ENCODE measurements at regions not wholly inside any gene's neighbourhood (a gene's known extent, or its start where the extent isn't known, plus 50 kb on each side); places are given as distances from the start of the nearest gene placed in this dataset.

DNA sequence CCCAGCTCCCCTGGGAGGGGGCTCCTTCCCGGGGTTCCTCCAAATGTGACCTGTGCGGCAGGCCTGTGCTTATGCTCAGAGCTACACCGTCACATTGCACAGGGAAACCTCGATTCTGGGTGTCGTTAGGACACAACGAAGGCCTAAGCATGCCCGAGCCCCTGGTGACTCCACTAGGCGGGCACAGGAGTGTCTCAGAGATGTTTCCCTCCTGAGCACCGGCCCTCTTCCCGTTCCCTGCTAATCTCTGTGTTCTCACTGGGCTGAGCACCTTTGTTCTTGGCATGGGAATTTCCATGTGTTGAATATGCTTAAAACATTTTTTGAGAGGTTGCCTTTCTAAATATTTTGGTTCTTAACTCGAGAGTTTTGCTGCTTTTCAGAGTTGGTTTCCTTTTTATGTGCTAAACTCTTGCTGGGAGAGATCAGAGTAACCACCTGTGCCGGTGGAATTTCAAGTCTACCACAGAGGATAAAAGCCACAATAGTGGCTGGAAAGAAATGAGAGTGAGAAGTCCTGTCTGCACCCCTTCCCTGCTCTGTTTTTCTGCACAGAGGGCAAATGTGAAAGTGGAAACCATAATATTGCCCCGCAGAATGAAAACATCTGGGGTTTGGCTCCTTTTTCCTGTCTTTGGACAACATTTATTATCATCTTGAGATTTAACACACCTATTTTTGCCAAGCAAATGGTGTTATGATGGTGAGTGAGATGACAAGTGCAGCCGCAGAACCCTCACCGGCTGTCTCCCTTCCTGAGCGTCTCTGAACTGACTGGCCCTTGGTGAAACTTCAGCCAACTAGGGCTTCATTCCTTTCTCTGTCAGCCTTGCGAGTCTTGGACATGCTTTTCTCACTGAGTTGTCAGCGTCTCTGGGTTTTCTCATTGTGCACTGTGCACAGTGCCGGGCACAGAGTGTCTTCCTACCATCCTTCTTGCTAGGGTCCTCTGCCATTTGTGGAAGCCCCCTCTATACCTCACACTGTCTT is 154.1 kb downstream of the VAPA start:
- H3K9me3 Mint-ChIP-seq = no peaks in the 10 kb centered on the region
- H3K27ac Mint-ChIP-seq = no peak overlapping the region
- H3K36me3 Mint-ChIP-seq (ENCODE audit: low read depth) = no peaks in the 10 kb centered on the region
- no peak overlapping the region for H3K4me3 Mint-ChIP-seq (ENCODE audit: low read depth)
- H3K27me3 Mint-ChIP-seq (ENCODE audit: low read depth) = no peaks in the 10 kb centered on the region
- no peaks in the 10 kb centered on the region for H3K4me1 Mint-ChIP-seq (ENCODE audit: low read depth)
- intact Hi-C loops (cut with micrococcal nuclease) = no loop called here
- no peak for DNase-seq (ENCODE audit: low spot score)

DNA sequence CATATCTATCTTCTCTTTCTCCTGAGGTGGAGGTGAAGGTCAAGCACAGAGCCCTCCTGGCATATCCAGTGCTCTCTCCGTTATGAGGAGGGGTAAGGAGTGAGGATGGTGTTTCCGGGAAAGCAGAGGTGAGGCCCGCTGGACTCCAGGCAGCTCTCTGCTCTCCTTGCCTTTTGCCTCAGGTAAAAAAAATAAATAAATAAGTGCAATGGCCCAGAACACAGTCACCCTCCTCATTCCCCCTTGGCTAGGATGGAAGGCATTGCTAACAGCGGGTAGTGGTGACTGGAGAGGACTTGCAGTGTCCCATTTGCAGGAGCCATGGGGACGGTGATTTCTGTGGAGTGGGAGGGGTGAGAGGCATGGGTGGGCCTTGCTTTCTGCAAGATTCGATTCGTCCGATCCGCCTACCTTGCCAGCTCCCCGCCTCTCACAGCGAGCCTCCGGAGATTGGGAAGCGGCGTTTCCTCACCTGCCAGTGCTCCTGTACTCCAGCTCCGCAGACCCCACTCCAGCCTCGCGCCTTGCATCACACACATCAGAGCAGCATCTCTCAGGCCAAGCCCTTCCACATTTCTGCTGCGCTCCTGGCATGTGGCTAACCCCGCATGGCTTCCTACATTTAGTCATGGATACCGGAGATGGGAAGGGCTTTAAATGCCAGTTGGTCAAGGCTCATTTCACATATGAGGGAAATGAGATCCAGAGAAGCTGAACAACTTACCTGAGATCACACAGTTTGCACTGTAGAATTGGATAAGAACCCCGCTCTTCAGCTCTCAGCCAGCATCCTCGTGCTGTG is 155.2 kb downstream of the VAPA start:
- intact Hi-C loops (cut with micrococcal nuclease) = no loop called here

DNA sequence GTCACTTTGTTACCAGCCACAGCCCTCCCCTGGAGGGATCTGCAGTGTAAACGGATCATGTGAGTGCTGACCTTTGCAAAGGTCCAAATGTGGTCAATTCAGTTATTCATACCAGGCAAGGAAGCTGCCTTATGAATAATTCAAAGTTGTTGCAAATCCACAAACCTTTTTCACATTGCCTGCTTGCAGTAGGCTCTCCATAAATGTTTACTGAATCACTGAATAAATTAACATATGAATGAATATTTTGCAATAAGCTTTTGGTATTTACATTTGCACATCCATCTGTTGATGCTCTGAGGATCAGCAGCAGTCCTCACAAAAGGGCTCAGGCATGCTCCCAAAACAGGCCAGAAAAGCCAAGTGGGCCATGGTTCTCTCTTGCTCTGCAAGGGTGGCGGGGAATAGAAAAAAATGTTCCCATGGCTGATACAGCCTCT is 156.8 kb downstream of the VAPA start:
- DNase-seq (ENCODE audit: low spot score) = no peak
- Mint-ChIP-seq H3K27ac (no peak overlapping the region), H3K9me3 (no peaks in the 10 kb centered on the region), H3K4me3 (ENCODE audit: low read depth) (no peak overlapping the region), H3K27me3 (ENCODE audit: low read depth) (no peaks in the 10 kb centered on the region), H3K36me3 (ENCODE audit: low read depth) (no peaks in the 10 kb centered on the region), H3K4me1 (ENCODE audit: low read depth) (no peaks in the 10 kb centered on the region)
- intact Hi-C loops (cut with micrococcal nuclease) = no loop called here

More for the DNA sequence above, 155.2 kb downstream of the VAPA start:
- Mint-ChIP-seq H3K9me3 (no peaks in the 10 kb centered on the region), H3K4me3 (ENCODE audit: low read depth) (no peak overlapping the region), H3K4me1 (ENCODE audit: low read depth) (no peaks in the 10 kb centered on the region), H3K36me3 (ENCODE audit: low read depth) (no peaks in the 10 kb centered on the region), H3K27ac (no peak overlapping the region), H3K27me3 (ENCODE audit: low read depth) (no peaks in the 10 kb centered on the region)
- no peak for DNase-seq (ENCODE audit: low spot score)

DNA sequence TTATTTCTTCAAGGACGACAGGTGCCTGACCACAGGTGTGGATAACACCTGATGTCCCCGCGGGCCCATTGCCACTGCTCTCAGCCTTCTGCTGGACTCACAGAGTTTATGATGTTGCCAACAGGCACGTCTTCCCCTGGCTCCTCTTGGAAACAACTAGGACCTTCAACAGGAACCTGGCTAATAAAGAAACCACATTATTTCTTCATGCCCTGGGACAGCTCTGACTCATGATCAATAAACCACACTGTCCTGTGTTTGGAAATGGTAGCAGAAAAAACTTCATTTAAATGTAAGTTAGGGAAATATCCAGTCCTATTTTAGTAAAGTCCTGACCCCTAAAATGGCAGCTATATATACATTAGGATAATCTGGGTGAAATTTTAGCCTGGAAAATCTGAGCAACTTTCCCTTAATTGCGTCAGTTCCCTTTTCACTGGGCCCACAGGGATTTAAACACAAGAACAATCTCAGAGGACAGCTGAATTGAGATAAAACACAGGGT is 158.9 kb downstream of the VAPA start:
- H3K4me1 Mint-ChIP-seq (ENCODE audit: low read depth) = no peaks in the 10 kb centered on the region
- H3K4me3 Mint-ChIP-seq (ENCODE audit: low read depth) = no peak overlapping the region
- intact Hi-C loops (cut with micrococcal nuclease) = no loop called here

DNA sequence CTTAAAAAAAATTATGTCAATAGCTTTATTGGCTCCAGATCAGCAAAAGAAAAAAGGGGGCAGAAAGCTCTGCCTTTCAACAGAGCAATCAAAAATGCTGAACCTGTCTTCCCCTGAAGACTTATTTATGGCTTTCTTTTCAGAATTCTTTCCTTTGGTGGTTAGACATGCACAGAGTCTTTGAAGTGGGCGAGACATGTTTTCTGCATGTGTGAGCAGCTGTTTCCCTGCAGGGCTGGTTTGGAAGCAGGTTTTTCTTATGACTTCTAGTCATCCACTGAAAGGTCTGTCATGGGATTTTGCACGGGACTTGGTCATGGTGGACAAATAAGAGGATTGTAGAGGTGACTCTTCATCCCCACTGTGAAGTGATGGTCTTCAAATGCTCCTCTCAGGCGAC is 160.3 kb downstream of the VAPA start:
- no peaks in the 10 kb centered on the region for H3K36me3 Mint-ChIP-seq (ENCODE audit: low read depth)
- no peak for DNase-seq (ENCODE audit: low spot score)
- H3K9me3 Mint-ChIP-seq = no peaks in the 10 kb centered on the region
- no peak overlapping the region for H3K4me3 Mint-ChIP-seq (ENCODE audit: low read depth)
- intact Hi-C loops (cut with micrococcal nuclease) = no loop called here
- no peak overlapping the region for H3K27ac Mint-ChIP-seq
- no peaks in the 10 kb centered on the region for H3K4me1 Mint-ChIP-seq (ENCODE audit: low read depth)
- H3K27me3 Mint-ChIP-seq (ENCODE audit: low read depth) = no peaks in the 10 kb centered on the region

More for the DNA sequence above, 158.9 kb downstream of the VAPA start:
- Mint-ChIP-seq H3K36me3 (ENCODE audit: low read depth) (no peaks in the 10 kb centered on the region), H3K27me3 (ENCODE audit: low read depth) (no peaks in the 10 kb centered on the region), H3K27ac (no peak overlapping the region), H3K9me3 (no peaks in the 10 kb centered on the region)
- DNase-seq (ENCODE audit: low spot score) = no peak

DNA sequence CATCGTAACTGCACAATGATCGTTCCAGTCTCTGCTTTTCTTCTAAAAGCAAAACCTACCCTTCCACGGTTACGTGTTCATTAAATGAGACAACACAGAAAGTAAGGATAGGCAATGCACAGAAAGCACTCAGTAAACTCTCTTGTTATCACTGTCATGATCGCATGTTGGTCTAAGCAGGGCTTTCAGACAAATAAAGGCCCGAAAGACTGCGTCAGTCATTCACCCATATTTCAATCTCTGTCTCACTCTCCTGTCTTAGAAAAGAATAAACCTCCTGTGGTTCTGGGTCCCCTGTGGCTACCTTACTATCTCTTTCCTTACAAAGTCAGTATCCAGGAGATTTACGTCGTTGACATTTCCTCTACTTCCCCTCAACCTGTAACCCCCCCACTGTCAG is 160.9 kb downstream of the VAPA start:
- no peak for DNase-seq (ENCODE audit: low spot score)
- H3K27ac Mint-ChIP-seq = no peak overlapping the region
- no peaks in the 10 kb centered on the region for H3K9me3 Mint-ChIP-seq
- no peaks in the 10 kb centered on the region for H3K4me1 Mint-ChIP-seq (ENCODE audit: low read depth)
- intact Hi-C loops (cut with micrococcal nuclease) = no loop called here
- H3K27me3 Mint-ChIP-seq (ENCODE audit: low read depth) = no peaks in the 10 kb centered on the region
- H3K36me3 Mint-ChIP-seq (ENCODE audit: low read depth) = no peaks in the 10 kb centered on the region
- H3K4me3 Mint-ChIP-seq (ENCODE audit: low read depth) = no peak overlapping the region

DNA sequence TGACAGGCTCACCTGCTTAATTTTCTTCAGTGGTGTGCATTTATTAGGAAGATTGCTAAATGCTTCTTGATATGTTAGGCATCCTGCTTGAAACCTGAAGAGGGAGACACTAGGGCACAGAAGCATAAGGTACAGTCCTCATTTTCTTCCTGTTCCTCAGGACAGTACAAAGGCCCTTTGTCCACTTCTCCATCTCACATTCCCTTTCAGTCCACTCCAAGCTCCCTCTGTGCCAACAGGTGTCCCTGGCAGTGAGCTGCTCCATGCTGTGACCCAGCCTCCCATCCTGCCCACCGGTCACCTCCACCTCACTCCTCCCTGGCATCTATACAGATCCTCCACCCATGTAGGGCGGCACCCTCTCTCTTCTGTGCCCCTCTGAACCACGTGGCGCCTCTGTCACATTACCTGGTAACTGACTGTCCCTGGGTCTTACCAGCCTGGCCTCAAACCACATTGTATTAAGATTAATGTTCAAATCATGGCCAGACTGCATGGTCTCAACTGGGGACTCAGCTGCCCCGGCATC is 162.8 kb downstream of the VAPA start:
- intact Hi-C loops (cut with micrococcal nuclease) = no loop called here
- H3K4me1 Mint-ChIP-seq (ENCODE audit: low read depth) = no peaks in the 10 kb centered on the region
- no peaks in the 10 kb centered on the region for H3K36me3 Mint-ChIP-seq (ENCODE audit: low read depth)
- no peak for DNase-seq (ENCODE audit: low spot score)
- no peak overlapping the region for H3K4me3 Mint-ChIP-seq (ENCODE audit: low read depth)
- H3K27me3 Mint-ChIP-seq (ENCODE audit: low read depth) = no peaks in the 10 kb centered on the region
- H3K9me3 Mint-ChIP-seq = no peaks in the 10 kb centered on the region
- no peak overlapping the region for H3K27ac Mint-ChIP-seq

DNA sequence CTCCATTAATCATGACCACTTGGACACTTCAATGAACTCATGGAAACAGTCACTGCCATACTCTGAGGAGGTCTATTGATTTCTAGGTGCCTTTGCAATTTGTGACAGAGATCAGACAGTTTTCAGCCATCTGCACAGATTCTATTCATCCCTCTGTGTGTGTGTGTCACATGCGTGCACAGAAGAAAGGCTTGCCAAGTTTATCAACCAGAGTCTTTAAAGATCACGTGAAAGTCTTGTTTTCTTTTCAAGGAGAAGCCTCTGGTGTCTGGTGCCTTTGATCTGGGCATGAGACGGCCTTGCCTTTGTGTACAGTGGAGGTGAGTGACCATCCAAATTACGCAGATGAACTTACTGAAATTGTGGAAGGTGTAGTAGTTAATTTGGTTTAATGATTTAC is 164.2 kb downstream of the VAPA start:
- intact Hi-C loops (cut with micrococcal nuclease) = no loop called here
- Mint-ChIP-seq H3K27me3 (ENCODE audit: low read depth) (no peaks in the 10 kb centered on the region), H3K27ac (no peak overlapping the region), H3K36me3 (ENCODE audit: low read depth) (no peaks in the 10 kb centered on the region), H3K4me1 (ENCODE audit: low read depth) (no peaks in the 10 kb centered on the region), H3K4me3 (ENCODE audit: low read depth) (no peak overlapping the region), H3K9me3 (peaks cover 10% of the 10 kb centered on the region)
- DNase-seq (ENCODE audit: low spot score) = no peak

DNA sequence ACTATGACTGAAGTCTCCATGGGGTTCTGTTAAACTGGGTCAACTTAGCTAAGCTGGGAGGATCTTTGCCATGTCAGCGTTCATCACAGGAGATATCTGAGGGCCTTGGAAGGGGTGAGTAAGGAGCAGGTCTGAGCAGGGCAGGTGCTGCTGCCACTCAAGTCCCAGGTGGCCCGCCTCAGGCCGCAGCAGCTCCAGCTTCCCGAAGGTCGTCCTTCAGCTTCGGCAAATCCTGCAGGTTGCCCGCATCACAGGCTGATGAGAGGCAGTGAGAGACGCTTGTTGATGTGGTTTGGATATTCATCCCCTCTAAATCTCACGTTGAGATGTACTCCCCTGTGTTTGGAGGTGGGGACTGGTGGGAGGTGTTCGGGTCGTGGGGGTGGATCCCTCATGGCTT is 166.6 kb downstream of the VAPA start:
- H3K27me3 Mint-ChIP-seq (ENCODE audit: low read depth) = no peaks in the 10 kb centered on the region

DNA sequence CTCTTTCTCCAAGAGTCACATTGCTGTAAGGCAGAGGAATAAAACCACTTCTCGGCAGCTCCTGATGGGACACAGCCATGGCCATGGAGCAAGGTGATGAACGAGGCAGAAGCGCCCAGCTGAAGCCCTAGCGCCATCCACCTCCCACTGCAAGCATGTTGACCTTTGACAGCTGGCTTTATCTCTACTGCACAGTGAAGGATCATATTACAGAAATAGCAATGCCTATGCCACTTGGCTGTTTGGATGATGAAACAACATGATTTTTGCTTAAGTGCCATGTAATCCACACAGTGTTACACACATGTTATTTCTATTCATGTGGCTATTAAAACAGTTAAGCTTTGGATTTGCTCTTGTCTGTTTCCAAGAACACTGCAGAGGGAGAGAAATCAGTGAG is 167.7 kb downstream of the VAPA start:
- H3K36me3 Mint-ChIP-seq (ENCODE audit: low read depth) = no peaks in the 10 kb centered on the region
- H3K27ac Mint-ChIP-seq = no peak overlapping the region
- peaks cover 21% of the 10 kb centered on the region for H3K9me3 Mint-ChIP-seq
- intact Hi-C loops (cut with micrococcal nuclease) = no loop called here
- H3K4me3 Mint-ChIP-seq (ENCODE audit: low read depth) = no peak overlapping the region
- H3K27me3 Mint-ChIP-seq (ENCODE audit: low read depth) = no peaks in the 10 kb centered on the region
- no peaks in the 10 kb centered on the region for H3K4me1 Mint-ChIP-seq (ENCODE audit: low read depth)
- no peak for DNase-seq (ENCODE audit: low spot score)

More for the DNA sequence above, 166.6 kb downstream of the VAPA start:
- intact Hi-C loops (cut with micrococcal nuclease) = no loop called here
- no peaks in the 10 kb centered on the region for H3K4me1 Mint-ChIP-seq (ENCODE audit: low read depth)
- H3K4me3 Mint-ChIP-seq (ENCODE audit: low read depth) = no peak overlapping the region
- no peak for DNase-seq (ENCODE audit: low spot score)
- no peaks in the 10 kb centered on the region for H3K36me3 Mint-ChIP-seq (ENCODE audit: low read depth)
- H3K9me3 Mint-ChIP-seq = peaks cover 21% of the 10 kb centered on the region
- H3K27ac Mint-ChIP-seq = no peak overlapping the region

DNA sequence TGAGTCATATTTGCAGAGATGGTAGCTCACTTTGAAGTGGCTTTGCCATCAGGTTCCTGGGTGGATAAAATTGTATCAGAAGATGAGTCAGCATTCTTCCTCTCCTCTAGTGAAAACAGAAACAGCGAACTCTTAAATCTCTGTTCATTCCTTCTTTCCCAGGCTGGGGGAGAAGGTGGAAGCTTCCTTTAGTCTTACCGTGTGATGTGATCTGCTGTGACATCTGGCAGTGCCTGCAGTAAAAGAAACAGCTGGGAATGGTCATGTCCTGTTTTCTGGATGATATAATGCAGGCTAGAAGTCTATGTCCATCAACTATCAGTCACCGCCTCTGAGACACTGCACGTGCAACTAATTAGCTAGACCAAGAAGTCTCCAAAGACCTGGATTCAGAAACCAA is 171.6 kb downstream of the VAPA start:
- no peak for DNase-seq (ENCODE audit: low spot score)
- peaks cover 21% of the 10 kb centered on the region for H3K9me3 Mint-ChIP-seq
- H3K36me3 Mint-ChIP-seq (ENCODE audit: low read depth) = no peaks in the 10 kb centered on the region
- H3K4me3 Mint-ChIP-seq (ENCODE audit: low read depth) = no peak overlapping the region
- no peak overlapping the region for H3K27ac Mint-ChIP-seq
- H3K27me3 Mint-ChIP-seq (ENCODE audit: low read depth) = no peaks in the 10 kb centered on the region
- intact Hi-C loops (cut with micrococcal nuclease) = no loop called here
- no peaks in the 10 kb centered on the region for H3K4me1 Mint-ChIP-seq (ENCODE audit: low read depth)

DNA sequence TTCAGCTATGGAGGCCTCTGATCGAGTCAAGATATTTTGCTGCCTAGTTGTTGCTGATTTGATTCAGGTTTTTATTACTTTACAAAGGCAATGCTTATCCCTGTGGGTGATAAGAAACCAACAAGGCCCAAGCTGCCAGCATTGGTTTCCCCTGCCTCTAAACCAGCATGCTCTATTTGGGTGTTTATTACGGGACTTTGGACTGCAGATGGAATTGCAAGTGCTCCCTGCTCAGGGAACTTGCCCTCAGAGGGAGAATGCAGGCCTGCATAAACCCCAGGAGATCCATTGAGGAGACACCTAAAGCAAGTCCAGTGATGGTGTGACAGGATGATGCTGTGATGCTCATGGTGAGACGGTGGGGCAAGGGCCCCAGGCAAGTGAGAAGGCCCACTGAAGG is 172.1 kb downstream of the VAPA start:
- no peaks in the 10 kb centered on the region for H3K36me3 Mint-ChIP-seq (ENCODE audit: low read depth)
- no peaks in the 10 kb centered on the region for H3K4me1 Mint-ChIP-seq (ENCODE audit: low read depth)
- H3K9me3 Mint-ChIP-seq = peaks cover 21% of the 10 kb centered on the region
- H3K4me3 Mint-ChIP-seq (ENCODE audit: low read depth) = no peak overlapping the region
- no peak overlapping the region for H3K27ac Mint-ChIP-seq
- H3K27me3 Mint-ChIP-seq (ENCODE audit: low read depth) = peaks cover 2% of the 10 kb centered on the region
- intact Hi-C loops (cut with micrococcal nuclease) = no loop called here
- no peak for DNase-seq (ENCODE audit: low spot score)
